A673 (cell line): ENCODE measurements at regions not wholly inside any gene's neighbourhood (a gene's known extent, or its start where the extent isn't known, plus 50 kb on each side); places are given as distances from the start of the nearest gene placed in this dataset.

Experiments used
- CTCF ChIP-seq: fragments of 300-800, 200-600 bp; sonication (generic); conservative IDR thresholded peaks from 2 replicates; pipeline ENCODE4 v1.5.1; 2017; ENCODE audit warnings: low read depth, mild to moderate bottlenecking, antibody characterized with exemption, low read length, moderate library complexity, mixed read lengths
- EZH2 ChIP-seq: fragments of 200-600 bp; sonication (generic); IDR thresholded peaks from 2 replicates; pipeline ENCODE4 v1.6.1; 2017; ENCODE audit warnings: borderline replicate concordance, low read depth, mild to moderate bottlenecking, mixed read lengths, antibody characterized with exemption, low read length; ENCODE audit not compliant: poor library complexity, severe bottlenecking

DNA sequence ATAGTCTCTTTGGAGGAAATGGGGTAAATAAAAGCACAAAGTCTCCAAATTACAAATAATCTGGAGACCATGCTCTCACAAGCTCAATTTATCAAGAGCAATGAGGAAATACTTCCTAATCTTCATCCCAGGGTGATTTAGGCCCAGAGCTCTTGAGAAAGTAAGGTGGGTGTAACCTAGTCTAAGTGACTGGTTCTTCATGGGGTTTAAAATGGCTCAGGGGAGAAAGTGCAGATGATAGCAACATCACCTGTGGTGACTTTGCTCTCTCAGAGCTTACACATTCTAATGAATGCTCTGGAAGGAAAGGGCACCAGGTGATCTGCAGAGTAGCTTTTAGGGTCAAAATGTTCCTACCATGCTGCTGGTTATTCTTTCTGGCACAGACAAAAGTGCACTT lies 118.4 kb upstream of the TP63 start:
- no peak for TF ChIP-seq CTCF
- no peak for TF ChIP-seq EZH2
